IMR-90 (cell line): ENCODE measurements at regions not wholly inside any gene's neighbourhood (a gene's known extent, or its start where the extent isn't known, plus 50 kb on each side); places are given as distances from the start of the nearest gene placed in this dataset.

ENCODE experiments used
- ATAC-seq: fragments of 200-7000 bp; cut with Tn5 transposase; 2 replicates; pipeline ENCODE4 v1.9.1; 2020; ENCODE audit warnings: low read depth, mild to moderate bottlenecking, moderate library complexity
- BruUV-seq: library from RNA; stranded (reverse); fragments of 400-500 nt; replicated peaks from 2 replicates; lab custom pipeline; 2021; lab: Mats Ljungman, UMichigan
- CTCF ChIA-PET: fragments of 300-600 bp; formaldehyde crosslinking; extraction: SDS; loops from one replicate; lab custom pipeline; 2021; ENCODE audit warnings: antibody characterized with exemption; lab: Yijun Ruan, JAX
- POLR2A ChIA-PET: fragments of 300-600 bp; sonication (Branson Sonifier 250); formaldehyde crosslinking; loops from one replicate; lab custom pipeline; 2022; ENCODE audit warnings: antibody characterized with exemption; ENCODE audit not compliant: unreplicated experiment; lab: Charles Lee
- DNase-seq: peaks from one replicate; pipeline ENCODE4 v3.0.0; 2013
- H2AFZ ChIP-seq: replicated peaks from 2 replicates; pipeline ENCODE3; 2013; ENCODE audit warnings: low read length, mild to moderate bottlenecking; ENCODE audit not compliant: poor library complexity
- H2AK5ac ChIP-seq: 2 replicates; pipeline ENCODE4 v1.6.1; 2013; ENCODE audit warnings: low read depth, low read length, inconsistent platforms
- H2AK9ac ChIP-seq: replicated peaks from 2 replicates; pipeline ENCODE3; 2013; ENCODE audit warnings: mild to moderate bottlenecking, low read depth, low read length, moderate library complexity; ENCODE audit not compliant: poor library complexity
- H2BK120ac ChIP-seq: 2 replicates; pipeline ENCODE4 v1.6.1; 2013; ENCODE audit warnings: low read depth, low read length, inconsistent platforms
- H2BK15ac ChIP-seq: 3 replicates; pipeline ENCODE4 v1.6.1; 2013; ENCODE audit warnings: low read depth, low read length, inconsistent platforms
- H2BK20ac ChIP-seq: 2 replicates; pipeline ENCODE4 v1.6.1; 2013; ENCODE audit warnings: low read depth, mild to moderate bottlenecking, inconsistent platforms, low read length, moderate library complexity
- H2BK5ac ChIP-seq: 2 replicates; pipeline ENCODE4 v1.6.1; 2013; ENCODE audit warnings: mild to moderate bottlenecking, low read depth, low read length, inconsistent platforms; ENCODE audit not compliant: poor library complexity, severe bottlenecking
- H3K14ac ChIP-seq: replicated peaks from 2 replicates; pipeline ENCODE4 v1.6.1; 2013; ENCODE audit warnings: low read depth, low read length, inconsistent platforms
- H3K18ac ChIP-seq: 2 replicates; pipeline ENCODE4 v1.6.1; 2013; ENCODE audit warnings: low read depth, low read length, control low read depth
- H3K23ac ChIP-seq: 2 replicates; pipeline ENCODE4 v1.6.1; 2013; ENCODE audit warnings: low read depth, low read length, inconsistent platforms
- H3K27ac ChIP-seq: 2 replicates; pipeline ENCODE4 v1.5.1; 2013; ENCODE audit warnings: mild to moderate bottlenecking, control low read depth, low read length; ENCODE audit not compliant: insufficient read depth
- H3K27me3 ChIP-seq: 2 replicates; pipeline ENCODE4 v1.6.1; 2013; ENCODE audit warnings: low read length; ENCODE audit not compliant: control insufficient read depth, insufficient read depth
- H3K36me3 ChIP-seq: 2 replicates; pipeline ENCODE4 v1.6.1; 2013; ENCODE audit warnings: low read length, mixed read lengths; ENCODE audit not compliant: control insufficient read depth, insufficient read depth
- H3K4ac ChIP-seq: 2 replicates; pipeline ENCODE4 v1.6.1; 2013; ENCODE audit warnings: low read depth, low read length, inconsistent platforms
- H3K4me1 ChIP-seq: 2 replicates; pipeline ENCODE4 v1.6.1; 2013; ENCODE audit warnings: low read length, mixed read lengths; ENCODE audit not compliant: control insufficient read depth, insufficient read depth
- H3K4me2 ChIP-seq: 2 replicates; pipeline ENCODE4 v1.6.1; 2013; ENCODE audit warnings: low read depth, mild to moderate bottlenecking, control low read depth, low read length, moderate library complexity
- H3K4me3 ChIP-seq: 2 replicates; pipeline ENCODE4 v1.5.1; 2013; ENCODE audit warnings: low read depth, mild to moderate bottlenecking, control low read depth, low read length, moderate library complexity; ENCODE audit not compliant: insufficient read depth
- H3K56ac ChIP-seq: 2 replicates; pipeline ENCODE4 v1.6.1; 2013; ENCODE audit warnings: low read length, inconsistent platforms; ENCODE audit not compliant: insufficient read depth; ENCODE audit errors: extremely low read depth
- H3K79me1 ChIP-seq, 2 experiments: 2 replicates each; pipeline ENCODE4 v1.6.1; 2013; ENCODE audit warnings: low read length in 2 of 2, inconsistent platforms in 1 of 2, low read depth in 1 of 2
- H3K9ac ChIP-seq: 2 replicates; pipeline ENCODE4 v1.6.1; 2013; ENCODE audit warnings: low read depth, low read length, control low read depth
- H3K9me1 ChIP-seq: 2 replicates; pipeline ENCODE4 v1.6.1; 2013; ENCODE audit warnings: low read length, inconsistent platforms; ENCODE audit not compliant: insufficient read depth
- H3K9me3 ChIP-seq: 2 replicates; pipeline ENCODE4 v1.6.1; 2013; ENCODE audit warnings: low read length; ENCODE audit not compliant: control insufficient read depth, insufficient read depth
- H4K20me1 ChIP-seq: 2 replicates; pipeline ENCODE4 v1.6.1; 2013; ENCODE audit warnings: low read length, inconsistent platforms; ENCODE audit not compliant: insufficient read depth
- H4K5ac ChIP-seq: 2 replicates; pipeline ENCODE4 v1.6.1; 2013; ENCODE audit warnings: mild to moderate bottlenecking, low read depth, low read length, control low read depth
- H4K8ac ChIP-seq, 2 experiments: 2 replicates each; pipeline ENCODE4 v1.6.1; 2013; ENCODE audit warnings: low read depth in 2 of 2, low read length in 2 of 2, control low read depth in 1 of 2, inconsistent platforms in 1 of 2
- H4K91ac ChIP-seq: 2 replicates; pipeline ENCODE4 v1.6.1; 2013; ENCODE audit warnings: low read depth, low read length, inconsistent platforms; ENCODE audit not compliant: insufficient read depth
- CEBPB ChIP-seq: IDR thresholded peaks from 2 replicates; pipeline ENCODE4 v1.6.1; 2012; ENCODE audit warnings: low read depth, low read length, improper control_type of control experiment
- CHD1 ChIP-seq: IDR thresholded peaks from 2 replicates; pipeline ENCODE4 v1.6.1; 2012; ENCODE audit warnings: low read depth, low read length, improper control_type of control experiment
- CTCF ChIP-seq: conservative IDR thresholded peaks from 2 replicates; pipeline ENCODE4 v1.5.1; 2012; ENCODE audit warnings: mild to moderate bottlenecking, low read depth, low read length, improper control_type of control experiment
- MAZ ChIP-seq: IDR thresholded peaks from 2 replicates; pipeline ENCODE4 v1.6.1; 2012; ENCODE audit warnings: low read depth, mild to moderate bottlenecking, low read length, improper control_type of control experiment, moderate library complexity, borderline replicate concordance
- MXI1 ChIP-seq: IDR thresholded peaks from 2 replicates; pipeline ENCODE4 v1.6.1; 2012; ENCODE audit warnings: low read depth, mild to moderate bottlenecking, low read length, moderate library complexity, borderline replicate concordance
- NFE2L2 ChIP-seq: fragments of 150-350 bp; IDR thresholded peaks from 2 replicates; pipeline ENCODE4 v1.6.1; 2016; ENCODE audit warnings: low read depth, mild to moderate bottlenecking, low read length
- RCOR1 ChIP-seq: IDR thresholded peaks from 2 replicates; pipeline ENCODE4 v1.6.1; 2012; ENCODE audit warnings: mild to moderate bottlenecking, low read length, improper control_type of control experiment; ENCODE audit not compliant: insufficient replicate concordance
- SMC3 ChIP-seq: fragments of 150-350 bp; IDR thresholded peaks from 2 replicates; pipeline ENCODE4 v1.6.1; 2016; ENCODE audit warnings: low read depth, mild to moderate bottlenecking, antibody characterized with exemption, low read length, moderate library complexity
- USF2 ChIP-seq: fragments of 150-350 bp; IDR thresholded peaks from 2 replicates; pipeline ENCODE4 v1.6.1; 2017; ENCODE audit warnings: mild to moderate bottlenecking, antibody characterized with exemption, low read length, low read depth
- WGBS, 2 experiments: methylation state at CpG; one replicate each; pipeline versions ENCODE4 v1.1.5 to v1.1.7; 2013; ENCODE audit warnings: missing lambda C conversion rate in 2 of 2; ENCODE audit not compliant: insufficient read length in 1 of 2; ENCODE audit errors: extremely low coverage in 2 of 2; 5-methylcytosine and 5-hydroxymethylcytosine counted together
- dilution Hi-C: fragments of 300-500 bp; cut with HindIII; formaldehyde crosslinking; loops from one replicate; pipeline ENCODE4 v1.14.3; 2018; ENCODE audit warnings: low sequenced_read_pairs; ENCODE audit not compliant: unreplicated experiment
- in situ Hi-C: fragments of 300-500 bp; cut with MboI; formaldehyde crosslinking; loops from 3 replicates; pipeline ENCODE4 v1.14.3; 2019; ENCODE audit warnings: low sequenced_read_pairs, inconsistent platforms, mixed read lengths
- intact Hi-C: fragments of 100-400 bp; cut with micrococcal nuclease; formaldehyde crosslinking; loops from 2 replicates; pipeline ENCODE4 v1.10.0; 2022

- H3K79me1 ChIP-seq = no peaks in the 10 kb centered on the region
- no peaks in the 10 kb centered on the region for H3K9me1 ChIP-seq
- H2BK120ac ChIP-seq = no peak overlapping the region
- in situ Hi-C loops (no loop called here), intact Hi-C loops (no loop called here), dilution Hi-C loops (no loop called here)
- no peak overlapping the region for H4K5ac ChIP-seq
- BruUV-seq = no TSS peak
- DNase-seq (no peak), ATAC-seq (no peak)
- H2AK9ac ChIP-seq = no peak overlapping the region
- no peaks in the 10 kb centered on the region; the same call in 1 of the 2 replicates for H3K27me3 ChIP-seq
- no peak overlapping the region for H3K4me2 ChIP-seq
- H3K4me1 ChIP-seq = no peaks in the 10 kb centered on the region
- no peak overlapping the region for H3K9ac ChIP-seq
- H4K8ac ChIP-seq = no peak overlapping the region
- POLR2A ChIA-PET = no interaction called here
- H3K23ac ChIP-seq = no peak overlapping the region
- no peak overlapping the region for H3K4ac ChIP-seq
- H3K27ac ChIP-seq = no peak overlapping the region
- no peak overlapping the region for H3K18ac ChIP-seq
- no peak overlapping the region for H2AK5ac ChIP-seq
- CTCF ChIA-PET = no interaction called here
- no CpG with 5 or more reads among the region's 3 CpGs for WGBS, 2 experiments
- TF ChIP-seq MXI1 (no peak), USF2 (no peak), NFE2L2 (no peak), RCOR1 (no peak), CEBPB (no peak), CTCF (no peak), SMC3 (no peak), MAZ (no peak), CHD1 (no peak)
- no peaks in the 10 kb centered on the region for H3K36me3 ChIP-seq
- H2BK5ac ChIP-seq = no peak overlapping the region
- no peak overlapping the region for H3K4me3 ChIP-seq
- H3K9me3 ChIP-seq = no peaks in the 10 kb centered on the region
- no peak overlapping the region for H2BK20ac ChIP-seq
- H4K20me1 ChIP-seq = no peaks in the 10 kb centered on the region
- H3K56ac ChIP-seq = no peak overlapping the region
- no peak overlapping the region for H3K14ac ChIP-seq
- H4K91ac ChIP-seq = no peak overlapping the region
- H2BK15ac ChIP-seq = no peak overlapping the region
- no peak overlapping the region for H2AFZ ChIP-seq
Measured at GRCh38 chr16:54398986-54399385, 112.4 kb upstream of the IRX3 start.
